Retina (tissue), 1 donor: ENCODE measurements at regions not wholly inside any gene's neighbourhood (a gene's known extent, or its start where the extent isn't known, plus 50 kb on each side); places are given as distances from the start of the nearest gene placed in this dataset.

Experiments used
- DNase-seq: peaks from one replicate; pipeline ENCODE4 v3.0.0-alpha.2; 2016

- no peak for DNase-seq
These were observed 330.7 kb downstream of the CDH26 start for GRCh38 chr20:60288945-60289344.

- DNase-seq: no peak
These were observed 333.8 kb downstream of the CDH26 start for GRCh38 chr20:60292001-60292520.

GRCh38 chr20:60294632-60295031 is 336.4 kb downstream of the CDH26 start:
- no peak for DNase-seq

GRCh38 chr20:60295214-60295613 is 337.0 kb downstream of the CDH26 start:
- DNase-seq: no peak

- no peak for DNase-seq
These were observed 339.4 kb downstream of the CDH26 start for GRCh38 chr20:60297649-60298048.

- DNase-seq: no peak
These were observed 340.4 kb downstream of the CDH26 start for GRCh38 chr20:60298647-60299046.

GRCh38 chr20:60299951-60300350 is 341.7 kb downstream of the CDH26 start:
- no peak for DNase-seq

GRCh38 chr20:60300374-60300773 is 342.2 kb downstream of the CDH26 start:
- DNase-seq: no peak

- no peak for DNase-seq
These were observed 344.7 kb downstream of the CDH26 start for GRCh38 chr20:60302875-60303274.

GRCh38 chr20:60304026-60304590 is 345.9 kb downstream of the CDH26 start:
- no peak for DNase-seq

GRCh38 chr20:60304931-60305330 is 346.7 kb downstream of the CDH26 start:
- no peak for DNase-seq

- DNase-seq: no peak
These were observed 347.9 kb downstream of the CDH26 start for GRCh38 chr20:60306105-60306504.

GRCh38 chr20:60306551-60306950 is 348.3 kb downstream of the CDH26 start:
- DNase-seq: no peak

- no peak for DNase-seq
These were observed 352.5 kb downstream of the CDH26 start for GRCh38 chr20:60310560-60311349.

- no peak for DNase-seq
These were observed 355.0 kb downstream of the CDH26 start for GRCh38 chr20:60313191-60313590.

- DNase-seq: no peak
These were observed 355.4 kb downstream of the CDH26 start for GRCh38 chr20:60313614-60314013.

GRCh38 chr20:60314727-60315126 is 356.5 kb downstream of the CDH26 start:
- no peak for DNase-seq

- DNase-seq: no peak
These were observed 358.4 kb downstream of the CDH26 start for GRCh38 chr20:60316476-60317158.

- no peak for DNase-seq
These were observed 359.2 kb downstream of the CDH26 start for GRCh38 chr20:60317401-60317800.

GRCh38 chr20:60321601-60322000 is 363.4 kb downstream of the CDH26 start:
- no peak for DNase-seq

GRCh38 chr20:60326821-60327220 is 368.6 kb downstream of the CDH26 start:
- no peak for DNase-seq

GRCh38 chr20:60327971-60328660 is 369.9 kb downstream of the CDH26 start:
- no peak for DNase-seq

- DNase-seq: no peak
These were observed 372.2 kb downstream of the CDH26 start for GRCh38 chr20:60330461-60330860.
